Cardiac muscle cell (in vitro differentiated cells and primary cell): ENCODE measurements at regions not wholly inside any gene's neighbourhood (a gene's known extent, or its start where the extent isn't known, plus 50 kb on each side); places are given as distances from the start of the nearest gene placed in this dataset.
"Not testable (repeated sequence)": the region's sequence is repeated elsewhere in the genome, so short reads cannot be mapped to it uniquely, and the experiment has no call there.

Source experiments
- DNase-seq, 2 donors: peaks; one replicate each; pipeline versions ENCODE4 v3.0.0 to v3.0.0-alpha.2; 2010 to 2017; ENCODE audit warnings: low read depth in 1 of 2, low spot score in 1 of 2
- H3K27ac ChIP-seq: fragments of 200-600 bp; sonication (generic); 2 replicates; pipeline ENCODE4 v1.5.1; 2016
- H3K27me3 ChIP-seq: fragments of 200-600 bp; sonication (generic); 2 replicates; pipeline ENCODE4 v1.6.0; 2016; ENCODE audit warnings: control low read depth
- H3K36me3 ChIP-seq: fragments of 200-600 bp; sonication (generic); 2 replicates; pipeline ENCODE4 v1.5.1; 2016; ENCODE audit warnings: control low read depth
- H3K4me1 ChIP-seq: fragments of 200-600 bp; sonication (generic); 2 replicates; pipeline ENCODE4 v1.8.1; 2017; ENCODE audit warnings: low read depth, mild to moderate bottlenecking, mixed run types
- H3K4me3 ChIP-seq: fragments of 200-600 bp; sonication (generic); 2 replicates; pipeline ENCODE4 v1.5.1; 2016; ENCODE audit warnings: mild to moderate bottlenecking
- H3K9me3 ChIP-seq: fragments of 200-600 bp; sonication (generic); 2 replicates; pipeline ENCODE4 v1.5.1; 2017; ENCODE audit warnings: low read depth, mild to moderate bottlenecking, control low read depth
- TF ChIP-seq, protein P1 (sequence below): IDR thresholded peaks from 2 replicates; pipeline ENCODE4 v1.5.1; 2012; ENCODE audit warnings: low read depth, mild to moderate bottlenecking, low read length

DNA sequence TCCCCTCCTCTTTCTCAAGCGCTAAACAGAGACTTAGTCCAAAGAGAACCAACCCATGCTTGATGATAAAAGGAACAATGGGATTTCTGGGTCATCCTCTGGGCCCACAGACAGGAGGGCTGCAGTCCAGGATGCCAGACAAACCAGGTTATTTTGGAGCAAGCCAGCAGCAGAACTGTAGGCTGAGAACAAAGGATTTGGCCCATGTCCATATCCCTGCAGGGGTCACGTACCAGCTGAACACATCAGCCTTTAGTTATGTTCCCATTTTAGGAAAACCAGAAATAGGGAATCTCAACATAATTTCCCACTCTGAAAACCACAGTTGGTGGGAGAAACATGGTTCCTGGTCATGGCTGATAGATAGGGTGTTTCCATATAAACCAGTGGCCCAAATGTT is 533.6 kb upstream of the CADM1 start:
- no peaks in the 10 kb centered on the region for H3K9me3 ChIP-seq
- H3K27me3 ChIP-seq, result peaks cover 7% of the 10 kb centered on the region
- no peak for DNase-seq
- peaks cover 29% of the 10 kb centered on the region for H3K4me1 ChIP-seq
- H3K27ac ChIP-seq, result no peak overlapping the region
- no peaks in the 10 kb centered on the region for H3K36me3 ChIP-seq
- no peak overlapping the region for H3K4me3 ChIP-seq
- TF ChIP-seq, protein P1, sequence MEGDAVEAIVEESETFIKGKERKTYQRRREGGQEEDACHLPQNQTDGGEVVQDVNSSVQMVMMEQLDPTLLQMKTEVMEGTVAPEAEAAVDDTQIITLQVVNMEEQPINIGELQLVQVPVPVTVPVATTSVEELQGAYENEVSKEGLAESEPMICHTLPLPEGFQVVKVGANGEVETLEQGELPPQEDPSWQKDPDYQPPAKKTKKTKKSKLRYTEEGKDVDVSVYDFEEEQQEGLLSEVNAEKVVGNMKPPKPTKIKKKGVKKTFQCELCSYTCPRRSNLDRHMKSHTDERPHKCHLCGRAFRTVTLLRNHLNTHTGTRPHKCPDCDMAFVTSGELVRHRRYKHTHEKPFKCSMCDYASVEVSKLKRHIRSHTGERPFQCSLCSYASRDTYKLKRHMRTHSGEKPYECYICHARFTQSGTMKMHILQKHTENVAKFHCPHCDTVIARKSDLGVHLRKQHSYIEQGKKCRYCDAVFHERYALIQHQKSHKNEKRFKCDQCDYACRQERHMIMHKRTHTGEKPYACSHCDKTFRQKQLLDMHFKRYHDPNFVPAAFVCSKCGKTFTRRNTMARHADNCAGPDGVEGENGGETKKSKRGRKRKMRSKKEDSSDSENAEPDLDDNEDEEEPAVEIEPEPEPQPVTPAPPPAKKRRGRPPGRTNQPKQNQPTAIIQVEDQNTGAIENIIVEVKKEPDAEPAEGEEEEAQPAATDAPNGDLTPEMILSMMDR, result no peak

DNA sequence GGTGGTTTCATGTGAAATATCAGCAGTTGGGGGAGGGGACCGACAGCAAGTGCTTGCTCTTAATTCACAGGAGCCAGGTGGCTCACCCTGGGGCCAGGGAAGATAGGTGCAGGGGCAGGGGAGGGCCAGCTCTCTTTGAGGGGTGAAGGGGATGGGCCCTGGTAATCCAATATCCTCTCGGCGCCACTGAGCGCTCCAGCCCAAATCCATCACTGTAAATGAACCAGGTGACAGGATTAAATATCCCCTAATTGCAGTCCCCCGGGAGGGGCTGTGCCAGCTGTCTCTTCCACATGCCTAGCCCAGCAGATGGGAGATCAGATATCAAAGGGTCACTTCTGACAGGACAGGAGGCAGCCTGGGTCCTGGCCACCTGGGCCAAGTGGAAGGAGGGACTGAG is 531.8 kb upstream of the CADM1 start:
- TF ChIP-seq, protein P1, result no peak
- DNase-seq, result no peak

DNA sequence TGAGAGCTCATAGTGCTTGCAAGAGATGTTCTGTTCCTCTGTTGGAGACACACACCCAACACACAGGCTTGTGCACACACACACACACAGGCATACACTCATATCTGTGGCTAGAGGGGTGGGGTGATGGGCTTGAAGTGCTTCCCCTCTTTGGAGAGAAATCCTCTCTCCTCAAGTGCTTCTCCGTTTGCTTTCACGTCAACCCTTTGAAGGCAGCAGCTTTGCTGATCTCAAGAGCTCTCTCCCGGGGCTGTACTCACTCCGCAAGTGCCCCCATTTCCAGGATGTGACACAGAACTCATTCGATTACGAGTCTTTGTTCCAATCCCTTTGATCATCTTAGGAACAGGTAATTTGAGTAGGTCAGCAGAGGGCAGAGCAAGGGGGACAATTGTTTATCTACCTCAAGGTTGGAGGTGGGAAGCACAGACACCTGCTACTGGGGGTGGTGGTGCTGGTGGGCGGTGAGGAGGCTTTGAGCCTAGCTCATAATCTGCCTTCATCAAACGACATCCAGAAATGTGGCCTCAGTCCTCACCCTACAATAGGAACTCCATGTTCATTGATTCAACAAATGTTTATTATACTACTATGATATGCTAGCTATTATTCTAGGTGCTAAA is 529.8 kb upstream of the CADM1 start:
- H3K27me3 ChIP-seq, result peaks cover 8% of the 10 kb centered on the region
- DNase-seq, result peak in 1 of 2 donors; percentile 77

More for the DNA sequence above, 531.8 kb upstream of the CADM1 start:
- Histone ChIP-seq H3K27me3 (peaks cover 8% of the 10 kb centered on the region), H3K36me3 (no peaks in the 10 kb centered on the region), H3K4me1 (peaks cover 25% of the 10 kb centered on the region), H3K4me3 (no peak overlapping the region), H3K9me3 (no peaks in the 10 kb centered on the region), H3K27ac (no peak overlapping the region)

DNA sequence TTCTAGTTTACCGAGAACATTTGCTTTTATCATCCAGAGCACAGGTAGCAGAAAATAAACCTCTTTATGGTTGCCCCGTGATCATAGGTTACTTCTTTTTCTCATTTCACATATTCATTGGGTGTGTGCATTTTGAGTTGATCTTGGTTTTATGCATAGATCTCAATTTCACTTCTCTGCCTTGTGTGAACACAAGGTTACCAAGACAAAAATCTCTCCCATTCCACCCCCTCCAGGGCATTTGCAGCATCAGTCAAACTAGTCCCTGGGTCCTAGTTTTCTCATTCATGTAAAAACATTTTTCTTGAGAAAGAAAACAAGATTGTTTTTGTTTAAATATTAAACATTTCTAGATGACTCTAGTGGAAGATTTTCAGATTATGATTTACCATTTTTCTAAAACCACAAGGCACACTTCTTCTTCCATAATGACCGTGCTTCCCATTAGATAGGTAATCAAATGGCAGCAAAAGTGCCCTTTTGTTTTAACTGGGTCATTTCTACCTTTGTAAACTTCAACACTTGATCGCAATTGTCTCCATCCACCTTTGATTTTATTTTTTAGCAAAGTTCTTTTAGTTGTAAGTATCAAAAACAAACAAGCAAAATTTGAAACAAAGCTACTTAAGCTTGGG is 526.6 kb upstream of the CADM1 start:
- TF ChIP-seq, protein P1, result no peak
- peaks cover 11% of the 10 kb centered on the region for H3K4me1 ChIP-seq
- H3K4me3 ChIP-seq, result no peak overlapping the region
- H3K9me3 ChIP-seq, result no peaks in the 10 kb centered on the region
- no peaks in the 10 kb centered on the region for H3K36me3 ChIP-seq
- H3K27ac ChIP-seq, result no peak overlapping the region
- DNase-seq, result no peak
- H3K27me3 ChIP-seq, result peaks cover 8% of the 10 kb centered on the region

More for the DNA sequence above, 529.8 kb upstream of the CADM1 start:
- TF ChIP-seq, protein P1, result no peak
- no peaks in the 10 kb centered on the region for H3K9me3 ChIP-seq
- peaks cover 25% of the 10 kb centered on the region for H3K4me1 ChIP-seq
- no peaks in the 10 kb centered on the region for H3K36me3 ChIP-seq
- H3K27ac ChIP-seq, result no peak overlapping the region
- H3K4me3 ChIP-seq, result no peak overlapping the region

DNA sequence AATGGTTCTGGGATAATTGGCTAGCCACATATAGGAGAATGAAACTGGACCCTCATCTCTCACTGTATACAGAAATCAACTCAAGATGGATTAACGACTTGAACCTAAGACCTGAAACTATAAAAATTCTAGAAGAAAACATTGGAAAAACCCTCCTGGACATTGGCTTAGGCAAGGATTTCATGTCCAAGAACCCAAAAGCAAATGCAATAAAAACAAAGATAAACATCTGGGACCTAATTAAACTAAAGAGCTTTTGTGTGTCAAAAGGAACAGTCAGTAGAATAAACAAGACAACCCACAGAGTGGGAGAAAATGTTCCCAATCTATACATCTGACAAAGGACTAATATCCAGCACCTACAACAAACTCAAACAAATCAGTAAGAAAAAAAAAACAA is 524.3 kb upstream of the CADM1 start:
- not testable (repeated sequence) for H3K27me3 ChIP-seq, H3K4me1 ChIP-seq, DNase-seq, H3K9me3 ChIP-seq, H3K4me3 ChIP-seq, H3K27ac ChIP-seq, H3K36me3 ChIP-seq

DNA sequence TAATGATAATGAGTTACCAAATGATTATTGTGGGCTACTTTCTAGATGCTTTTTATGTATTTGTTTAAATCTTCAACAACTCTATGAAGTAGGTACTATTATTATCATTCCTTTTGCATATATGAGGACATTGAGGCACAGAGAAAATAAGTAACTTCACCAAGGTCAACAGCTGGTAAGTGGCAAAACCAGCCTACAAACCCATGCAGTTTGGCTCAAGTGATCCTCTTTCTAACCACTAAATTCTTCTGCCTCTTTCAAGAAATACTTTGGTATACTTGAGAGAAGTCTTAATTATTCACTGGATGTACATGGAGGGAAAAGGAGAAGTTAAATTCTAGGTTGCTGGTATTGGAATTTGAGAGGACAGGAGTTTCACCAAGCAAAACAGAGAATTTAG is 495.2 kb upstream of the CADM1 start:
- H3K36me3 ChIP-seq, result no peaks in the 10 kb centered on the region
- no peaks in the 10 kb centered on the region for H3K9me3 ChIP-seq
- no peak overlapping the region for H3K4me3 ChIP-seq
- no peaks in the 10 kb centered on the region for H3K4me1 ChIP-seq
- H3K27me3 ChIP-seq, result no peaks in the 10 kb centered on the region
- no peak overlapping the region for H3K27ac ChIP-seq
- no peak for DNase-seq
- TF ChIP-seq, protein P1, result no peak
